Activated T-cell treated with anti-CD3 and anti-CD28 coated beads for 1 hour (primary cell): ENCODE measurements at regions not wholly inside any gene's neighbourhood (a gene's known extent, or its start where the extent isn't known, plus 50 kb on each side); places are given as distances from the start of the nearest gene placed in this dataset.

Source experiments
- DNase-seq: peaks from one replicate; pipeline ENCODE4 v3.0.0-alpha.2; 2020; ENCODE audit warnings: low read depth

DNA sequence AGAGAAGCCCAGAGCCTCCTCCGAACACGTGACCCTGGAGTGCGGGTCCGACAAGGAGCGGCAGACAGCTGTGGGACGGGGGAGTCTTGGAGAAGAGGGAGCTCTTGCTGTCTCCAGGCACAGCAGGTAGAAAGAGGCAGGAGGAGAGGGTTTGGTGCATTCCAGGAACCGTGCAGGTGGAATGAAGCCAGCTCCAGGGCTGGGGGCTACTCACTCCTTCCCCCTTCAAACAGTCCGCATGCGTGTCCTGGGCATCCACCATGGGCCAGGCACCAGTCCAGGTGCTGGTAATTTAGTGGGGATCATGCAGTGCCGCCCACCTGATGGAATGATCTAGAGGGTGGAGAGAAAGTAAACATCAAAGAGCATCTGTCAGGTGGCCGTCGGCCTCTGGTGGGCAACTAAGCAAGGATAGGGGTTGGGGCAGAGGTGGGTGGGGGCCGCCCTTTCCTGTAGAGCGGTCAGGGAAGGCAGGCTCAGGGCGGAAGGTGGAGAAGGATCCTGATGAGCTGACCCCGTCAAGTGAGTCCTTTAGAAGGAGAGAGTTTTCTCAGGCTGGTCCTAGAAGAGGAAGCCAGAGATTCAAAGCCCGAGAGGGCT, 850.0 kb downstream of the TBC1D22A start:
- no peak for DNase-seq

DNA sequence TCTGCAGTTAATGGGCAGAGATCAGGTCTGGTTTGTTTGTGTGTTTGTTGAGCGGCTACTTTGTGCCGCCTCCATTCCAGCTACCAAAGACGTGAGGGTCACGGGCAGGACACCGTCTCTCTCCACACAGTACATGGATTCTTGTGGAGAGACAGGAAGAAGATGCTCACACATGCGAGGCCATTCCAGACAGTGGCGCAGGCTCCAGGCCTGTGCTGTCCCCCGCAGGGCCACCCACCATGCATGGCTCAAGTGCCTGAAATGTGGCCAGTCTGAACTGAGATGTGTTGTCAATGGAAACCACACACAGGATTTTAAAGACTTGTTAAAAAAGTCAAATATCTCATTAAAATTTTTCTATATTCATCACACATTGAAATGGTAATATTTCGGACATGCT, 848.3 kb downstream of the TBC1D22A start:
- DNase-seq = no peak

GRCh38 chr22:47610281-47610680, 847.8 kb downstream of the TBC1D22A start:
- no peak for DNase-seq

- no peak for DNase-seq
Observed at GRCh38 chr22:47609653-47610052, 847.2 kb downstream of the TBC1D22A start.

- DNase-seq = no peak
Observed at GRCh38 chr22:47608421-47608820, 846.0 kb downstream of the TBC1D22A start.

GRCh38 chr22:47607486-47607885, 845.0 kb downstream of the TBC1D22A start:
- no peak for DNase-seq

DNA sequence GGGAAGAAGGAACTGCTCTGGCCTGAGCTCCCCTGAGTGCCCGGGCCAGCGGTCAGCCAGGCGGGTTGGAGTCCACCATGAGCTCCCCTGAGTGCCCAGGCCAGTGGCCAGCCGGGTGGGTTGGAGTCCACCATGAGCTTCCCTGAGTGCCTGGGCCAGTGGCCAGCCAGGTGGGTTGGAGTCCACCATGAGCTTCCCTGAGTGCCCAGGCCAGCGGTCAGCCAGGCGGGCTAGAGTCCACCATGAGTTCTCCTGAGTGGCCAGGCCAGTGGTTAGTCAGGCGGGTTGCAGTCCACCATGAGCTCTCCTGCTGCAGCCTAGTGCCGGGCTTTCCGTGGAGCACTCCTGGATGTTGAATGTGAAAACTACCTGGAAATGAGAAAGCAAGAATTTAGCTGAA, 844.0 kb downstream of the TBC1D22A start:
- no peak for DNase-seq

DNA sequence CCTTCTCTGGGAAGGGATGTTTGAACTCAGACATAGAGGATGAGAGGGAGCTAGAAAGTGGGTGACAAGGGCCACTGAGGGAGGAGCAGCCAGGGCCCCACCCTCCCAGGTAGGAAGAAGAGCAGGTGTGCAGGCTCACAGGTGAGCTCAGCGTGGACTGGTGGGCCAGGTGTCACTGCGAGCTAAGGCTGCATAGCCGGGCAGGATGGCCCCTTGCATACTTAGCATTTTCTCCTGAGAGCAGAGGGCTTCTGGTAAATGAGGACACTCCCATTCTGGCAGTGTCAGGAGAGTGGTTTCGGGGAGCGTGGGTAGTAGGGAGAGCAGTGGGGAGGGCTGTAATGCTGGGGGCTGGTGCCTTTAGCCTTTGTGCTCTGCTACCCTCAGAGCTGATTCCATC, 843.4 kb downstream of the TBC1D22A start:
- no peak for DNase-seq

- DNase-seq = no peak
Observed at GRCh38 chr22:47605441-47605840, 843.0 kb downstream of the TBC1D22A start.

DNA sequence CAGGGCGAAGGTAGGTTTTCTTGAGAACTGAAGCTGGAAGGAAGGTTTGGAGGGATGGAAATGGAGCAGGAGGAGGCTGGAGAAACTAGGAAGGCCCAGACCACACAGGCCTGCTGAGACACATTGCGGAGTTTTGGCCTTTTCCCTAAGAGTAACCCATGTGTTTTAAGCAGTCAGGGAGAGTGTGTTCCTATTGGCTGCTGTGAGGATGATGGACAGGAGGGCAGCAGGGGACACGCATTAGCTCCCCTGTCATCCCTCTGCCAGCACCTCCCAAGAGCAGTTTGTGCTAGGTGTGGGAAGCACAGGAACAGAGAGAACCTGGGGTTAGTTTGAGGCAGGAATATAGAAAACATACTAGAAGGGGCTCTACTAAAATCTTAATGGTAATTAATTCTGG, 842.1 kb downstream of the TBC1D22A start:
- DNase-seq = no peak

DNA sequence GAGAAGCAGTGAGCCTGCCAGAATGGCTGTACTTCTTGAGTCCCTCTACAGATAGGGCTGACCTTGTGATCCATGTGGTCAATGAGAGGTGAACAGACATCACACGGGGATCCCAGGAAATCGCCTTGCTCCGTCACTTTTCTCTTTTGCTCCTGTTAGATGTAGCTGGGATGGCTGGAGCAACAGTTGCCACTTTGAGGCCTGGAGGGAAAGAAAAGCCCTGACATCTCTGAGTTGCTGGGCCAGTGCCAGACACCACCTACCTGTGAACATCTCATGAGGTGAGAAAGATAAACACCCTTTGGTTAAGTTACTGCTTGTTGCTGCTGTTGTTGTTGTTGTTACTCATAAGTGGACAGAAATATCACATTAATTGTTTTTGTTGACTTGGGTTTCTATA, 840.3 kb downstream of the TBC1D22A start:
- DNase-seq = no peak

DNA sequence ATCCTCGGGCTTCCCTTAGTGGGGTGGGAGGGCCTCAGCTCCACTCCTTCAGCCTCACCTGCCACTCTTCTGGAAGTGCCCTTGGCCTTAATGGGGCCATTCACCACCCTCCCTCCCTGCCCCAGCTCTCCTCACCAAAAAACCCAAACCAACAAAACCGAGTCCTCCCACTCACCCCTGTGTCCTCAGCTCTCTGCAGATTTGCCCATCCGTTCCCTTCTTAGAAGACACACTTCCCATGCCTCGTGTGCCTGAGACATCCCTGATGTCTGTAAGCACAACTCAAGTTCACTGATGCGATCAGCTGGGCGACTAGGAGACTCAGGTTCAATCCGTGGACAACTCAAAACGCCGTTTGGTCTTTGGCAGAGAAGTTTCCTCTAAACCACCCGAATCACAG, 839.2 kb downstream of the TBC1D22A start:
- no peak for DNase-seq

DNA sequence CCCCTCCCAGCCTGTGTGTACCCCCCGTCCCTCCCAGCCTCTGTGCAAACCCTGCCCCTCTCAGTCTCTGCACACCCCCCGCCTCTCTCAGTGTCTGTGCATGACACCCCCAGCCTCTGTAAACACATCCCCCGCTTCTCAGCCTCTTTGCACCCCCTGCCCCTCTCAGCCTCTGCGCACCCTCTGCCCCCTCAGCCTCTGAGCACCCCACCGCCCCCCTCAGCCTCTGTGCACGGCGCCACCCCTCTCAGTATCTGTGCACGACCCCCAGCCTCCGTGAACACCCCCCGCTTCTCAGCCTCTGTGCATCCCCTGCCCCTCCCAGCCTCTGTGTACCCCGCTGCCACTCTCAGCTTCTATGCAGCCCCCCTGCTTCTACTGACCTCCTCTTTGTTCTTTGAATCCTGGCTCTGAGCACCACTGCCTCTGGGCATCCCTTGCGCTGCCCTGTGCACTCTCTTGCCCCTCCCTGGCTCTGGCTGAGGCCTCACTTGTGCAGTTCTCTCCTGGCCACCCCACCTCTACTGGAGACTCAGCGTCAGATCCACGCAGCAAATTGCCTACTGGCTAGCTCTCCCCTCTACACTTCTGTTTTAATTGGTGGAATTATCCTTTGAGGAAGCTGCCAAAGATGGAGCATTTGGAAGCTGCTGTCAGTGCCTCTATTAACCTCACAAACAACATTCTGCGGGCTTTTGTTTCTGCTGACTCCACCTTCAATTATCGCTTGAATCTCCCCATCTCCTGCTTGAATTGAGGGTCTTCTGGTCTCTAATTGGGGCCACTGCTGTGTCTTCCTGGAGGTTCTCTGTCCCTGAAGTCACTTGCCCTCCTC, 838.6 kb downstream of the TBC1D22A start:
- DNase-seq = no peak

GRCh38 chr22:47600281-47600680, 837.8 kb downstream of the TBC1D22A start:
- no peak for DNase-seq

DNA sequence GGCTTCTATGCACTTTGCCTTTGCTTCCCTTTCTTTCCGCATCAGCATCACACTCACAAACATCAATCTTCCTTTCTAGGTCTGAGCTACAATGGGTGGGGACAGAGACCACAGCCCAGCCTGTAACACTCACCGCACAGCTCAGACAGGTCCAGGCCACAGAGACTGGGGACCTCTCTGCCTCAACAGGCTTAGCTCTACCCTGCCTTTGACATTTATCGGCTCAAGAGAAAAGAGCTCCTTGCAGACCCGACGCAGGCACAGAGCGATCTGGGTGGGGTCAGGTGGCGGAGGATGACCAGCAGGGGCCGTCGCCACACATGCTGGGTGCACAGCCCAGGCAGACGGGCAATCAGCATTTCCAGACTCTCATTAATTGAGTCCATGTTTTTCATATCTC, 837.3 kb downstream of the TBC1D22A start:
- no peak for DNase-seq

DNA sequence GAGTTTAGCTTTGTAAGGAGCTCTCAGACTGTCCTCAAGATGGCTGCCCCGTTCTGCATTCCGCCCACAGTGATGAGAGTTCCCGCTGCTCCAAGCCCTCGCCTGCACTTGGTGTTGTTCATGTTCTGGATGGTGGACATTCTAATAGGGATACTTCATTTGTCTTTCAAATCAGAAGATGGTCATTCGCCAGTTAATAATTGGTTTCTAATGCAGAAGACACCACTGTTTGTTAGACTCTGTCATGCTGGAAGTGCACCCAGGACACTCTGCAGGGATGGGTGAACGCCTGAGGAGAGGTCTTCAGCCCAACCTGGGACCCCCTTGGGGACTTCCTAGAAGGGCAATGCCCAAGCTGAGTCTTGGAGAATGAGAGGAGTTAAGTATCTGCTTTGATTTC, 836.4 kb downstream of the TBC1D22A start:
- DNase-seq = no peak

- DNase-seq = no peak
Observed at GRCh38 chr22:47597041-47597440, 834.6 kb downstream of the TBC1D22A start.

DNA sequence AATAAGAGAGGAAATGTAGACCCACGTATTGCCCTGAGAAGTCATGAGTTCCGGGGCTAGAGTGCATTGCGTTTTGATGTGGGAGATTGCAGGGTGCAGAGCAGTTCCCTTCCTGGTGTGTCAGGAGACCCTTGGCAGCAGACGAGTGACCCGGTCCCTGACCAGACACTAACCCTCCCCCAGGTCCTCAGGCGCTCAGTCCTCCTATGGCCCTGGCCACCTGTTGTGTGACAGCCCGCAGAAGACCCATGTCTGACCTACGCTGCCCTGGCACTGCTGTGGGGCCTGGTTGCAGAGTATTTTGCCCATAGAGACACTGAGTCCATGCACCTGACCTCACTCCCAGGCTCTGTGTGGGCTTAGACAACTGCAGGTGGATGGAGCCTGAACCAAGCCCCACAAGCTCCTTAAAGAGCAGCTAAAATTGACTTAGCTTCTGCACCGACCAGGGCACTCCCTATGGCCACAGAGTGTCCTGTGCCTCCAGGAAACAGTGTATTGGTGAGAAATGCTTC, 833.8 kb downstream of the TBC1D22A start:
- no peak for DNase-seq

DNA sequence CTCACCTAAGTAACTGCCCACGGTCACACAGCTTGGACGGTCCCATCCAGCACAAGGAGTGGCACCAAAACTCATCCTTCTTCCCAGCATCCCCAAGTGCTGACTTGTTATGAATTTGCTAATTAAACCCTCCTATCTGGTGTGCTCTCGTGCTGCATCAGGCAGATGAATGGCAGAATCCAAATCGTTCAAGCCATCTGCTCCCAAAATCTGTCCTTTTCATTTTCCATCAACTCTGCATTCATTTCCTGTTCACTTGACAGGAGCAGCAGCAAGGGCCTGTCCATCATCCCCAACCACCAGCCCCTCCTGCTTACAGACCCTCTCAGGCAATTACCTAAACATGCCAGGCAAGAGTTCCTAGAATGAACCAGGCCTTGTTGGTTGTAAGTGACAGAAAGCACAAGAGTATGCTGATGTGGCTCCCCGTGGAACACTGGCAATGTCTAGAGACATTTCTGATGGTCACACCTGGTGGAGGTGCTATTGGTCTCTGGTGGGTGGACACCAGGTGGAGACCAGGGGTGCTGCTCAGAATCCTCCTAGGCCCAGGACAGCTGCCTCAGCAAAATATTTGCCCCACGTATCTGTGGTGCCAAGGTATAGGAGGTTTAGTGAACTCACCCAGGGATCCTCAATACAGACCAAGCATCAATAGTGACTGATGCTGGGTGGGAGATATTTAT, 832.5 kb downstream of the TBC1D22A start:
- DNase-seq = no peak

- DNase-seq = no peak
Observed at GRCh38 chr22:47593911-47594311, 831.5 kb downstream of the TBC1D22A start.

DNA sequence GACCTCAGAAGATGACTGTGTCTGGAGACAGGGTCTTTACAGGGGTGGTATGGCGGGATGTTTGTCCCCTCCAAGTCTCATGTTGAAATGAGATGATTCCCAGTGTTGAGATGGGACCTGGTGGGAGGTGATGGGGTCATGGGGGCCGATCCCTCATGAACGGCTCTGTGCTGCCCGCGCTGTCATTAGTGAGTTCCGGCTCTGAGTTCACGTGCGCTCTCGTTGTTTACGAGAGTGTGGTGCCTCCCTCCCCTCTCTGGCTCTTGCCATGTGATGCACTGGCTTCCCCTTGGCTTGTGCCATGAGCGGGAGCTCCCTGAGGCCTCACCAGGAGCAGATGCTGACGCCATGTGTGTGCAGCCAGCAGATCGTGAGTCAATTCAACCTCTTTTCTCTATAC, 830.8 kb downstream of the TBC1D22A start:
- DNase-seq = no peak

DNA sequence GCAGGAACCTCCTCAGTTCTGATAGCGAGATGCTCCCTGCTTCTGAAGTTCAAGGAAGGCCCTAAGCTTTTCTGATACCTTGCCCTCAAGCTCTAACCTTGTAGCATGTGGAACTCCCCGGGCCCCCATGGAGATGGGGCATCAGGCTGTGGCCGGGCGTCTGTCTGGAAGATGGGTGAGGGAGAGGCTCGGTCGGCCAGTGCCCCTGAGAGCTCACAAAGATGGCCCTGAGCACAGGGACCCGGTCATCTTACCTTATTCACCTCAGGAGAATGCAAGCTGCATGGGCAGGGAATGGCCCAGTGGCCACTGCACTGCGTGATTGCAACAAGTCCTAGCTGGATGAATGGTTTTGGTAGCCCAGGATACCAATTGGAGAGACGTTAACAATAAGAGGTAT, 830.3 kb downstream of the TBC1D22A start:
- no peak for DNase-seq

DNA sequence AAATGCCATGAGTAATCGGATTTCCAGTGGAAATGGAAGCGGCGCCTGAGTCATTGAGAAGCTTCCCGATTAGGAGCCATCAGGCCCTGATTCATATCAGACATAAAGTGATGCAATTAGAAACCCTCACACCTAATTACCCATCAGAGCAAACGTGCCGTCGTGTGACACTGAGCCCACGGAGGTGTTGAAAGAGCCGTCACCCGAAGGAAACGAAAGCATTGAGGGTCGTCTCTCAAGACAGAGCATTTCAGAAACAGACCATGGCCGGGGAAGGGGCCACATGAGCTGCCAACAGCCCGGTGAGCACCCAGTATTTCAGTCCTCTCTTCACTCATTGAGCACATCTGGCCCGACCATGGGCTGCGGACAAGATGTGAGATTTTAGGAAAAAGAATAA, 829.3 kb downstream of the TBC1D22A start:
- no peak for DNase-seq
